ENCODE measurements at regions not wholly inside any gene's neighbourhood (a gene's known extent, or its start where the extent isn't known, plus 50 kb on each side); places are given as distances from the start of the nearest gene placed in this dataset.
A peak's percentile ranks its signal among the peaks of the same experiment; 100 is the strongest.

GRCh38 chr10:47088656-47089354 lies 177.6 kb downstream of the PTPN20 start:
- Histone ChIP-seq H3K27ac (no peak overlapping the region), H3K9me3 (no peaks in the 10 kb centered on the region), H3K4me3 (no peak overlapping the region), H3K36me3 (no peaks in the 10 kb centered on the region), H3K27me3 (ENCODE audit: low read depth) (no peaks in the 10 kb centered on the region), H3K4me1 (no peaks in the 10 kb centered on the region)
- intact Hi-C loops (cut with DNase I): no loop called here
- TF ChIP-seq, protein P1, sequence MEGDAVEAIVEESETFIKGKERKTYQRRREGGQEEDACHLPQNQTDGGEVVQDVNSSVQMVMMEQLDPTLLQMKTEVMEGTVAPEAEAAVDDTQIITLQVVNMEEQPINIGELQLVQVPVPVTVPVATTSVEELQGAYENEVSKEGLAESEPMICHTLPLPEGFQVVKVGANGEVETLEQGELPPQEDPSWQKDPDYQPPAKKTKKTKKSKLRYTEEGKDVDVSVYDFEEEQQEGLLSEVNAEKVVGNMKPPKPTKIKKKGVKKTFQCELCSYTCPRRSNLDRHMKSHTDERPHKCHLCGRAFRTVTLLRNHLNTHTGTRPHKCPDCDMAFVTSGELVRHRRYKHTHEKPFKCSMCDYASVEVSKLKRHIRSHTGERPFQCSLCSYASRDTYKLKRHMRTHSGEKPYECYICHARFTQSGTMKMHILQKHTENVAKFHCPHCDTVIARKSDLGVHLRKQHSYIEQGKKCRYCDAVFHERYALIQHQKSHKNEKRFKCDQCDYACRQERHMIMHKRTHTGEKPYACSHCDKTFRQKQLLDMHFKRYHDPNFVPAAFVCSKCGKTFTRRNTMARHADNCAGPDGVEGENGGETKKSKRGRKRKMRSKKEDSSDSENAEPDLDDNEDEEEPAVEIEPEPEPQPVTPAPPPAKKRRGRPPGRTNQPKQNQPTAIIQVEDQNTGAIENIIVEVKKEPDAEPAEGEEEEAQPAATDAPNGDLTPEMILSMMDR (IDR thresholded peaks at IDR 0.05): no peak
- ATAC-seq (no peak), DNase-seq (no peak)

- H3K4me3 ChIP-seq: no peak overlapping the region
- intact Hi-C loops (cut with DNase I): no loop called here
- H3K27me3 ChIP-seq (ENCODE audit: low read depth): no peaks in the 10 kb centered on the region
- TF ChIP-seq, protein P1 (IDR thresholded peaks at IDR 0.05): no peak
- H3K4me1 ChIP-seq: no peaks in the 10 kb centered on the region
- H3K36me3 ChIP-seq: no peaks in the 10 kb centered on the region
- H3K27ac ChIP-seq: no peak overlapping the region
- no peaks in the 10 kb centered on the region for H3K9me3 ChIP-seq
- DNase-seq (no peak), ATAC-seq (no peak)
Measured at GRCh38 chr10:47090042-47090441, 178.8 kb downstream of the PTPN20 start.

- Histone ChIP-seq H3K27ac (no peak overlapping the region), H3K27me3 (ENCODE audit: low read depth) (no peaks in the 10 kb centered on the region), H3K4me1 (no peaks in the 10 kb centered on the region), H3K4me3 (no peak overlapping the region), H3K9me3 (no peaks in the 10 kb centered on the region), H3K36me3 (no peaks in the 10 kb centered on the region)
- ATAC-seq (no peak), DNase-seq (no peak)
- intact Hi-C loops (cut with DNase I): no loop called here
- TF ChIP-seq, protein P1 (IDR thresholded peaks at IDR 0.05): no peak
Measured at GRCh38 chr10:47090903-47091302, 179.7 kb downstream of the PTPN20 start.

DNA sequence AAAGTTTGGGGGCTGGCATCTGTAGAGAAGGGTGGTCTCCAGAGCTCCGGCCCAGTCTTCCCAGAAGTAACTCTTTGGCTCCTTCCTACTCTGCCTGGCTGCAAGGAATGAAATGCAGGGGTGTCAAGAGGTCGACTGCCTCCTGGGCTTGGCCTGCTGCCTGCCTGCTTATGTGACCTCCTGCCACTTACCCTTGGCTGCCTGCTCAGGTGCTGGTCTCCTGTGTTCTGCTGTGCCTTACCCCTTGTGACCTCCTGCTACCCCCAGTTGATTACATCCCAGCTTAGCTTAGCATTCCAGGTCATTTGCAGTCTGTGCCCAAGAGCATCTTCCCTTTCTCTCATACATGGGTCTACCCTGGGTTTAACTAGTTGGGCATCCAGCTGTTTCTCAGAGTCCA lies 180.2 kb downstream of the PTPN20 start:
- H3K9me3 ChIP-seq: no peaks in the 10 kb centered on the region
- DNase-seq (no peak), ATAC-seq (no peak)
- intact Hi-C loops (cut with DNase I): no loop called here
- no peaks in the 10 kb centered on the region for H3K36me3 ChIP-seq
- H3K27ac ChIP-seq: no peak overlapping the region
- no peaks in the 10 kb centered on the region for H3K27me3 ChIP-seq (ENCODE audit: low read depth)
- TF ChIP-seq, protein P1 (IDR thresholded peaks at IDR 0.05): no peak
- no peaks in the 10 kb centered on the region for H3K4me1 ChIP-seq
- H3K4me3 ChIP-seq: no peak overlapping the region

GRCh38 chr10:47092376-47092775 lies 181.1 kb downstream of the PTPN20 start:
- DNase-seq: no peak
- intact Hi-C loops (cut with DNase I): no loop called here
- no peaks in the 10 kb centered on the region for H3K27me3 ChIP-seq (ENCODE audit: low read depth)
- H3K4me3 ChIP-seq: no peak overlapping the region
- peak in 1 of 2 donors; percentile 40 for ATAC-seq
- H3K36me3 ChIP-seq: no peaks in the 10 kb centered on the region
- TF ChIP-seq, protein P1 (IDR thresholded peaks at IDR 0.05): no peak
- H3K4me1 ChIP-seq: no peaks in the 10 kb centered on the region
- H3K27ac ChIP-seq: no peak overlapping the region
- no peaks in the 10 kb centered on the region for H3K9me3 ChIP-seq
